H1 (cell line): ENCODE measurements at regions not wholly inside any gene's neighbourhood (a gene's known extent, or its start where the extent isn't known, plus 50 kb on each side); places are given as distances from the start of the nearest gene placed in this dataset.

ENCODE experiments used
- CTCF ChIA-PET: fragments of 300-600 bp; sonication (Branson Sonifier 250); formaldehyde crosslinking; loops from one replicate; lab custom pipeline; 2021; ENCODE audit not compliant: partially characterized antibody; lab: Charles Lee
- POLR2A ChIA-PET: fragments of 300-600 bp; sonication (Branson Sonifier 250); formaldehyde crosslinking; loops from one replicate; lab custom pipeline; 2021; ENCODE audit warnings: inconsistent platforms; ENCODE audit not compliant: partially characterized antibody; lab: Charles Lee
- DNase-seq, 2 experiments: peaks; one replicate each; pipeline versions ENCODE4 v3.0.0 to v3.0.0-alpha.2; 2010 to 2022; ENCODE audit warnings: low spot score in 2 of 2, low read depth in 1 of 2, mixed read lengths in 1 of 2
- FAIRE-seq: peaks from 2 replicates; lab custom pipeline; 2011; peaks lifted over from hg19 to GRCh38; lab: Jason Lieb, UNC
- H2AFZ ChIP-seq: 2 replicates; pipeline ENCODE4 v1.8.1; 2012; ENCODE audit warnings: low read length, inconsistent platforms
- H2AK5ac ChIP-seq: 2 replicates; pipeline ENCODE4 v1.6.1; 2013; ENCODE audit warnings: low read depth, low read length
- H2BK120ac ChIP-seq: replicated peaks from 2 replicates; pipeline ENCODE3; 2013; ENCODE audit warnings: low read depth, low read length, inconsistent platforms
- H2BK12ac ChIP-seq: 2 replicates; pipeline ENCODE4 v1.6.1; 2013; ENCODE audit warnings: low read depth, low read length
- H2BK15ac ChIP-seq: 2 replicates; pipeline ENCODE4 v1.6.1; 2013; ENCODE audit warnings: low read length
- H2BK20ac ChIP-seq: 2 replicates; pipeline ENCODE4 v1.6.1; 2013; ENCODE audit warnings: low read length
- H2BK5ac ChIP-seq: 2 replicates; pipeline ENCODE4 v1.6.1; 2013; ENCODE audit warnings: low read depth, low read length
- H3K14ac ChIP-seq: 2 replicates; pipeline ENCODE4 v1.6.1; 2013; ENCODE audit warnings: inconsistent platforms; ENCODE audit not compliant: insufficient read length
- H3K18ac ChIP-seq: 2 replicates; pipeline ENCODE4 v1.6.1; 2013; ENCODE audit warnings: low read length; ENCODE audit errors: extremely low read depth
- H3K23ac ChIP-seq: 2 replicates; pipeline ENCODE4 v1.6.1; 2013; ENCODE audit warnings: inconsistent platforms; ENCODE audit not compliant: insufficient read length
- H3K23me2 ChIP-seq: 2 replicates; pipeline ENCODE4 v1.6.1; 2013; ENCODE audit warnings: low read depth, low read length
- H3K27ac ChIP-seq: 2 replicates; pipeline ENCODE4 v1.6.1; 2011; ENCODE audit warnings: low read depth, low read length, inconsistent platforms
- H3K27me3 ChIP-seq, 4 experiments: replicated peaks in 1 of 4; 1 replicate in 1 of 4; 2 replicates in 3 of 4; pipeline versions ENCODE4 v1.6.1 to v1.8.1; 2011 to 2013; ENCODE audit warnings: low read length in 3 of 4, mild to moderate bottlenecking in 3 of 4, inconsistent platforms in 2 of 4, mixed read lengths in 2 of 4, moderate library complexity in 1 of 4; ENCODE audit not compliant: control insufficient read depth in 3 of 4, insufficient read depth in 3 of 4; ENCODE audit errors: extremely low read depth in 1 of 4
- H3K36me3 ChIP-seq, 4 experiments: 2 replicates each; pipeline versions ENCODE4 v1.6.1 to v1.8.1; 2011 to 2013; ENCODE audit warnings: mild to moderate bottlenecking in 4 of 4, low read length in 3 of 4, moderate library complexity in 2 of 4, control low read depth in 1 of 4, inconsistent platforms in 1 of 4; ENCODE audit not compliant: insufficient read depth in 4 of 4, control insufficient read depth in 2 of 4
- H3K4ac ChIP-seq: replicated peaks from 2 replicates; pipeline ENCODE3; 2013; ENCODE audit warnings: low read length, low read depth, mixed read lengths, inconsistent platforms; ENCODE audit not compliant: insufficient read length
- H3K4me1 ChIP-seq, 4 experiments: replicated peaks in 1 of 4; 1 replicate in 1 of 4; 2 replicates in 3 of 4; pipeline versions ENCODE4 v1.6.1 to v1.8.1; 2011 to 2013; ENCODE audit warnings: low read length in 3 of 4, inconsistent platforms in 2 of 4, mixed read lengths in 1 of 4; ENCODE audit not compliant: insufficient read depth in 4 of 4, control insufficient read depth in 3 of 4
- H3K4me2 ChIP-seq, 2 experiments: 2 replicates each; pipeline versions ENCODE4 v1.6.1 to v1.8.1; 2011 to 2013; ENCODE audit warnings: low read depth in 2 of 2, low read length in 2 of 2, control low read depth in 1 of 2, inconsistent platforms in 1 of 2, mild to moderate bottlenecking in 1 of 2; ENCODE audit not compliant: insufficient read depth in 1 of 2
- H3K4me3 ChIP-seq, 4 experiments: fragments of 200-600, 300-600 bp in 1 of 4; sonication (generic), shearing (Covaris generic), sonication (Bioruptor Twin) in 1 of 4; 2 replicates each; pipeline versions ENCODE4 v1.5.1 to v1.8.1; 2011 to 2016; ENCODE audit warnings: low read length in 4 of 4, low read depth in 3 of 4, control low read depth in 2 of 4, inconsistent platforms in 2 of 4, mild to moderate bottlenecking in 2 of 4, mixed read lengths in 1 of 4, moderate library complexity in 1 of 4; ENCODE audit not compliant: insufficient read depth in 2 of 4; ENCODE audit errors: extremely low read depth in 1 of 4
- H3K56ac ChIP-seq: replicated peaks from 2 replicates; pipeline ENCODE3; 2013; ENCODE audit warnings: low read depth, mild to moderate bottlenecking, mixed read lengths, low read length, inconsistent platforms; ENCODE audit not compliant: insufficient read length
- H3K79me1 ChIP-seq: 2 replicates; pipeline ENCODE4 v1.6.1; 2013; ENCODE audit warnings: low read depth, low read length, control low read depth
- H3K79me2 ChIP-seq, 2 experiments: 2 replicates each; pipeline versions ENCODE4 v1.6.1 to v1.8.1; 2012 to 2013; ENCODE audit warnings: low read length in 2 of 2, mild to moderate bottlenecking in 2 of 2, inconsistent platforms in 1 of 2; ENCODE audit not compliant: insufficient read depth in 2 of 2, control insufficient read depth in 1 of 2
- H3K9ac ChIP-seq, 4 experiments: replicated peaks in 1 of 4; 1 replicate in 1 of 4; 2 replicates in 3 of 4; pipeline versions ENCODE4 v1.6.1 to v1.8.1; 2011 to 2013; ENCODE audit warnings: low read depth in 3 of 4, low read length in 3 of 4, control low read depth in 2 of 4, mild to moderate bottlenecking in 2 of 4, moderate library complexity in 2 of 4, inconsistent platforms in 1 of 4; ENCODE audit errors: extremely low read depth in 1 of 4
- H3K9me3 ChIP-seq, 2 experiments: 2 replicates each; pipeline versions ENCODE4 v1.6.1 to v1.8.1; 2012 to 2013; ENCODE audit warnings: mild to moderate bottlenecking in 2 of 2, moderate library complexity in 2 of 2, control low read depth in 1 of 2, inconsistent platforms in 1 of 2, low read depth in 1 of 2, low read length in 1 of 2, mixed read lengths in 1 of 2; ENCODE audit not compliant: insufficient read depth in 2 of 2
- H4K20me1 ChIP-seq, 2 experiments: replicated peaks in 1 of 2; 2 replicates each; pipeline versions ENCODE3 to v1.8.1; 2011 to 2013; ENCODE audit warnings: inconsistent platforms in 2 of 2, low read length in 2 of 2, mild to moderate bottlenecking in 1 of 2; ENCODE audit not compliant: insufficient read depth in 2 of 2, control insufficient read depth in 1 of 2
- H4K5ac ChIP-seq: 2 replicates; pipeline ENCODE4 v1.6.1; 2013; ENCODE audit warnings: low read length, low read depth, mixed read lengths, inconsistent platforms; ENCODE audit not compliant: insufficient read length
- H4K8ac ChIP-seq: 2 replicates; pipeline ENCODE4 v1.8.0; 2013; ENCODE audit warnings: mild to moderate bottlenecking, moderate library complexity, low read length, inconsistent platforms; ENCODE audit not compliant: insufficient read depth; ENCODE audit errors: extremely low read depth
- H4K91ac ChIP-seq: replicated peaks from 2 replicates; pipeline ENCODE3; 2013; ENCODE audit warnings: low read length, mixed read lengths, inconsistent platforms; ENCODE audit not compliant: insufficient read length
- CHD1 ChIP-seq: IDR thresholded peaks from 2 replicates; pipeline ENCODE4 v1.6.1; 2012; ENCODE audit warnings: low read depth, low read length, improper control_type of control experiment
- CHD2 ChIP-seq: IDR thresholded peaks from 2 replicates; pipeline ENCODE4 v1.6.1; 2012; ENCODE audit warnings: low read length, improper control_type of control experiment
- CREB1 ChIP-seq: IDR thresholded peaks from 2 replicates; pipeline ENCODE4 v1.6.1; 2012; ENCODE audit warnings: inconsistent platforms
- EP300 ChIP-seq, 2 experiments: IDR thresholded peaks; 1 replicate in 1 of 2; 2 replicates in 1 of 2; pipeline ENCODE4 v1.6.1; 2011 to 2012; ENCODE audit warnings: low read depth in 2 of 2, low read length in 2 of 2, mild to moderate bottlenecking in 2 of 2, borderline replicate concordance in 1 of 2, inconsistent platforms in 1 of 2, moderate library complexity in 1 of 2
- GABPA ChIP-seq: IDR thresholded peaks from 2 replicates; pipeline ENCODE4 v1.6.1; 2011; ENCODE audit warnings: mild to moderate bottlenecking, low read length, moderate library complexity, borderline replicate concordance; ENCODE audit not compliant: insufficient read depth
- JUN ChIP-seq: IDR thresholded peaks from 2 replicates; pipeline ENCODE4 v1.6.1; 2011; ENCODE audit warnings: low read depth, mild to moderate bottlenecking, improper control_type of control experiment, low read length
- JUND ChIP-seq: IDR thresholded peaks from 2 replicates; pipeline ENCODE4 v1.6.1; 2011; ENCODE audit warnings: mild to moderate bottlenecking, improper control_type of control experiment, low read length
- MAX ChIP-seq: IDR thresholded peaks from 2 replicates; pipeline ENCODE4 v1.6.1; 2012; ENCODE audit warnings: inconsistent platforms
- POU5F1 ChIP-seq: IDR thresholded peaks from 2 replicates; pipeline ENCODE4 v1.6.1; 2011; ENCODE audit warnings: low read depth, mild to moderate bottlenecking, low read length, moderate library complexity
- RNF2 ChIP-seq: fragments of 200-900, 300-1000 bp; sonication (generic); IDR thresholded peaks from 2 replicates; pipeline ENCODE4 v1.7.1; 2016; ENCODE audit warnings: borderline replicate concordance, low read depth, mild to moderate bottlenecking, antibody characterized with exemption, low read length; ENCODE audit not compliant: poor library complexity, severe bottlenecking; ENCODE audit errors: missing control alignments
- SAP30 ChIP-seq: fragments of 300-600 bp; sonication (generic); IDR thresholded peaks from 2 replicates; pipeline ENCODE4 v1.7.1; 2012; ENCODE audit warnings: low read length, moderate library complexity, mild to moderate bottlenecking, inconsistent platforms; ENCODE audit not compliant: insufficient read depth, insufficient replicate concordance
- SIN3A ChIP-seq, 2 experiments: IDR thresholded peaks in 1 of 2; conservative IDR thresholded peaks in 1 of 2; 2 replicates each; pipeline ENCODE4 v1.6.1; 2011 to 2012; ENCODE audit warnings: low read length in 2 of 2, improper control_type of control experiment in 1 of 2, low read depth in 1 of 2, mild to moderate bottlenecking in 1 of 2
- SIX5 ChIP-seq: IDR thresholded peaks from 2 replicates; pipeline ENCODE4 v1.6.1; 2011; ENCODE audit warnings: mild to moderate bottlenecking, low read depth, low read length
- TBP ChIP-seq: IDR thresholded peaks from 2 replicates; pipeline ENCODE4 v1.6.1; 2011; ENCODE audit warnings: low read depth, low read length, improper control_type of control experiment
- TEAD4 ChIP-seq: IDR thresholded peaks from 2 replicates; pipeline ENCODE4 v1.6.1; 2012; ENCODE audit warnings: low read depth, low read length, inconsistent platforms, mixed read lengths
- WGBS, 2 experiments: shearing (Covaris generic) in 1 of 2; methylation state at CpG; one replicate each; pipeline versions ENCODE4 v1.1.6 to v1.1.7; 2013 to 2015; ENCODE audit warnings: low lambda C conversion rate in 2 of 2, mixed read lengths in 2 of 2, inconsistent platforms in 1 of 2, low coverage in 1 of 2, missing lambda C conversion rate in 1 of 2; ENCODE audit not compliant: insufficient replicate concordance in 2 of 2, insufficient coverage in 1 of 2, insufficient read length in 1 of 2; ENCODE audit errors: extremely low coverage in 1 of 2, missing lambda C conversion rate in 1 of 2; 5-methylcytosine and 5-hydroxymethylcytosine counted together

GRCh38 chr6:167695831-167696230, 130.9 kb upstream of the AFDN start:
- no peak overlapping the region for H3K23ac ChIP-seq
- no peak overlapping the region for H3K9ac ChIP-seq
- no peak overlapping the region for H4K91ac ChIP-seq
- no peak overlapping the region for H2BK20ac ChIP-seq
- H3K27ac ChIP-seq: no peak overlapping the region
- H2AK5ac ChIP-seq: no peak overlapping the region
- no peak overlapping the region for H2BK12ac ChIP-seq
- H3K27me3 ChIP-seq: no peaks in the 10 kb centered on the region; a peak in 1 of 7 replicates
- no peak overlapping the region for H2AFZ ChIP-seq
- no peak overlapping the region for H3K14ac ChIP-seq
- H3K79me2 ChIP-seq: no peaks in the 10 kb centered on the region
- DNase-seq: no peak
- H3K23me2 ChIP-seq: no peaks in the 10 kb centered on the region
- H3K4me1 ChIP-seq: peaks cover 1 to 6% (median 3%) of the 10 kb centered on the region in 4 experiments; a peak in 4 of 7 replicates
- H3K4ac ChIP-seq: no peak overlapping the region
- no peak overlapping the region; the same call in 1 of the 2 replicates for H3K18ac ChIP-seq
- POLR2A ChIA-PET: no interaction called here
- no peaks in the 10 kb centered on the region for H3K9me3 ChIP-seq
- no peak overlapping the region; the same call in 1 of the 2 replicates for H2BK5ac ChIP-seq
- CTCF ChIA-PET: no interaction called here
- H3K4me3 ChIP-seq: no peak overlapping the region
- no peaks in the 10 kb centered on the region for H3K36me3 ChIP-seq
- 84% methylated on average over 13 of the region's 13 CpGs; no CpG with 5 or more reads in 1 of the 2 experiments for WGBS, 2 experiments
- H3K56ac ChIP-seq: no peak overlapping the region
- no peak overlapping the region for H4K5ac ChIP-seq
- no peak overlapping the region for H2BK15ac ChIP-seq
- H3K79me1 ChIP-seq: no peaks in the 10 kb centered on the region
- no peak for FAIRE-seq
- H3K4me2 ChIP-seq: no peak overlapping the region
- no peaks in the 10 kb centered on the region for H4K20me1 ChIP-seq
- no peak overlapping the region for H2BK120ac ChIP-seq
- no peak overlapping the region for H4K8ac ChIP-seq
- TF ChIP-seq EP300 (IDR thresholded peaks at IDR 0.05; ENCODE audit: borderline replicate concordance in 1 of 2, low read depth in 2 of 2, low read length in 2 of 2) (no peak), POU5F1 (no peak), SAP30 (no peak), CREB1 (no peak), GABPA (no peak), JUN (no peak), SIN3A (conservative IDR thresholded peaks at IDR 0.05 in 1 of 2, IDR thresholded peaks at IDR 0.05 in 1 of 2; ENCODE audit: low read depth in 1 of 2, low read length in 2 of 2) (no peak), TBP (no peak), CHD1 (no peak), MAX (no peak), TEAD4 (no peak), RNF2 (no peak), JUND (no peak), CHD2 (no peak), SIX5 (no peak)
